Epithelial cell of proximal tubule (primary cell): ENCODE measurements at regions not wholly inside any gene's neighbourhood (a gene's known extent, or its start where the extent isn't known, plus 50 kb on each side); places are given as distances from the start of the nearest gene placed in this dataset.

Source experiments
- DNase-seq: peaks from one replicate; pipeline ENCODE4 v3.0.0-alpha.2; 2011; ENCODE audit warnings: low read depth
- H3K4me3 ChIP-seq: 2 replicates; pipeline ENCODE4 v1.5.1; 2011; ENCODE audit warnings: low read depth, mild to moderate bottlenecking, low read length
- TF ChIP-seq, protein P1 (sequence below): conservative IDR thresholded peaks from 2 replicates; pipeline ENCODE4 v1.5.1; 2012; ENCODE audit warnings: low read depth, mild to moderate bottlenecking, low read length

DNA sequence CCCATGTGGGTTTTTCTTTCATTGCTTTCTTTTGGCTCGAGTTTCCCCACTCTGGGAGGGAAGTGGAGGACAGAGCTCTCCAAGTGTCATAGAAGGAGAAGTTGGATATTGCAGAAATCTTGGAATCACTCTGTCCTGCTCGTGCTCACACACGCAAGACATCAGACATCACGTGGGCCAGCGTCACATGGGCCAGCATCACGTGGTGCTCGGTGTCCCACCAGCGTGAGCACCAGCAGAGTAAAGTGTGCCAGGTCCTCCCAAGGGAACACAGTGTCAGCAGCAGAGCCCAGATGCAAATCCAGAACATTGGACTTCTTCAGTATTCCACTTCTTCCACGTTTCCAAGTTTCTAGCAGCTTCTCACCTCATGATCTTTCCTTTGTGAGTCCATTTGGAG lies 327.0 kb downstream of the FOXL1 start:
- no peak for DNase-seq
- TF ChIP-seq, protein P1, sequence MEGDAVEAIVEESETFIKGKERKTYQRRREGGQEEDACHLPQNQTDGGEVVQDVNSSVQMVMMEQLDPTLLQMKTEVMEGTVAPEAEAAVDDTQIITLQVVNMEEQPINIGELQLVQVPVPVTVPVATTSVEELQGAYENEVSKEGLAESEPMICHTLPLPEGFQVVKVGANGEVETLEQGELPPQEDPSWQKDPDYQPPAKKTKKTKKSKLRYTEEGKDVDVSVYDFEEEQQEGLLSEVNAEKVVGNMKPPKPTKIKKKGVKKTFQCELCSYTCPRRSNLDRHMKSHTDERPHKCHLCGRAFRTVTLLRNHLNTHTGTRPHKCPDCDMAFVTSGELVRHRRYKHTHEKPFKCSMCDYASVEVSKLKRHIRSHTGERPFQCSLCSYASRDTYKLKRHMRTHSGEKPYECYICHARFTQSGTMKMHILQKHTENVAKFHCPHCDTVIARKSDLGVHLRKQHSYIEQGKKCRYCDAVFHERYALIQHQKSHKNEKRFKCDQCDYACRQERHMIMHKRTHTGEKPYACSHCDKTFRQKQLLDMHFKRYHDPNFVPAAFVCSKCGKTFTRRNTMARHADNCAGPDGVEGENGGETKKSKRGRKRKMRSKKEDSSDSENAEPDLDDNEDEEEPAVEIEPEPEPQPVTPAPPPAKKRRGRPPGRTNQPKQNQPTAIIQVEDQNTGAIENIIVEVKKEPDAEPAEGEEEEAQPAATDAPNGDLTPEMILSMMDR = no peak
- H3K4me3 ChIP-seq = no peak overlapping the region

DNA sequence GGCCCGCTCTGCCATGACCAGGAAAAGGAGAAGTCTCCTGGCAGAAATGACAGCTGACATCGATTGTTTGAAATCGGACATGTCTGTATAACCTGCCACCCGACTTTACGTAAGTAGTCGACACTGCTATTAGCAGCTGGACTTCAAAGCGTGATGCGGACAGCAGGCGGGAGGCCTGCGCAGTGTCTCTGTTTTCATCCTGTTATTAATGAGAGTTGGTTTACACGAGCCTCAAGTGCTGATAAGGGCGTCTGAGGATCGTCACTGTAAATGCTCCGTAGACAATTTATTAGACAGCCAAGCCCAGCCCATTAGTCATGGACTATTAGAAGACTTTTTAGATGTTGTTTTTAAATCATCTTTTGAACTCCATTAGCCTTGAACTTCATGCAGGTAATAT lies 328.3 kb downstream of the FOXL1 start:
- TF ChIP-seq, protein P1 = no peak
- H3K4me3 ChIP-seq = no peak overlapping the region
- no peak for DNase-seq

DNA sequence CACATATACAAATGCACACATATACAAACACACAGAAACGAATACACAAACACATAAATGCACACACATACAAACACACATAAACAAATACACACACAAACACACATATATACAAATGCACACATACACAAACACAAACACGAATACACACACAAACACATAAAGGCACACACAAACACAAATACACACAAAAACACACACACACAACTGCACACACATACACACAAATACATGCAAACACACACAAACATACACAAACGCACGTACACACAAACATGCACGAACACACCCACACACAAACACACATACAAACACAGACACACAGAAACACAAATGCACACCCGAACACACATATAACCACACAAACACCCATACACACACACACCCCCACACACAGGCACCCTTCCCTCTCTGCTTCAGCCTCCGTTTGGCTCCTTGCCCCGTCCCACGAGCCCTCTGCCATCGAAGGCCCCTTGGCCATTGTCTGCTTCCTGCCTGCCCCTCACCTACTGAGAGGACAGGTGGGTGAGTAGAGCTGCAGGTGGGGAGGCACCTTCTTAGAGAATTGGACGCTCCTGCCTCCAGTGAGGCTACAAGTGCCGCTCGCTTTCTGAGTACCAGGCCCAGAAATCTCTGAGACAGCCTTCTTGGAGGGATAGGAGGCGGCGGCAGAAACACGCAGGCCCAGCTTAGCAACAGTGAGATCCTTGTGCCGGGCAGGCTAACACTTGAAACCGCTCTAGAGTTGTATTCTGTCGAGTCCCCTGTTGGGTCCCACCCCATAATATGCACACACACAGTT lies 331.2 kb downstream of the FOXL1 start:
- no peak for DNase-seq
- TF ChIP-seq, protein P1 = no peak
- no peak overlapping the region for H3K4me3 ChIP-seq

DNA sequence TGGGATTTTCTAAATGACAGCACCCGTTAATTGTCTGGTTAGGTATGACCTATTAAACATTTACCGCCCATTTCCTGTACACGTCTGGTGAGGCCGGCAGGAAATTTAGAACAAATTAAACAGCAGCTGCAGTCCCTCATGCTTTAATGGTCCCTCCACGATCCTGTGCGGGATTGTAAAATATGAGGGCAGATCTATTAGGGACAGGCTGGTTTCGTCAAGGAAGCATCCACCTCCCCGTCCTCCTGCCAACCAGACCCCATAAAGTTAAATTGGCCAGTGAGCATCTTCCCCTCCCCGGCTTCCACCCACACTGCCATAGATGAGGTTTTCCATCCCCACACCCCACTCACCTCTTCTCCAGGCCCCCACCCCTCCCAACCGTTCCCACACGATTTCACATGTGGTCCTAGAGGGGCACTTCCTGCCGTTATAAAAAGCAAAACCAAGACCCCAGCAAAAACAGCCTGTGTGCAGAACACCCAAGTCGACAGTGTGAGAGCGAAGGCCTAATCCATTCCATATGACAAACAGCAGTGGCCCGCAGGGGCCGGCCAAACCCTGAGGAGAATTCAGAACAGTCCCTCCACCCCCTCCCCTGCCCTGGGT lies 331.9 kb downstream of the FOXL1 start:
- no peak for DNase-seq
- H3K4me3 ChIP-seq = no peak overlapping the region
- TF ChIP-seq, protein P1 = no peak

DNA sequence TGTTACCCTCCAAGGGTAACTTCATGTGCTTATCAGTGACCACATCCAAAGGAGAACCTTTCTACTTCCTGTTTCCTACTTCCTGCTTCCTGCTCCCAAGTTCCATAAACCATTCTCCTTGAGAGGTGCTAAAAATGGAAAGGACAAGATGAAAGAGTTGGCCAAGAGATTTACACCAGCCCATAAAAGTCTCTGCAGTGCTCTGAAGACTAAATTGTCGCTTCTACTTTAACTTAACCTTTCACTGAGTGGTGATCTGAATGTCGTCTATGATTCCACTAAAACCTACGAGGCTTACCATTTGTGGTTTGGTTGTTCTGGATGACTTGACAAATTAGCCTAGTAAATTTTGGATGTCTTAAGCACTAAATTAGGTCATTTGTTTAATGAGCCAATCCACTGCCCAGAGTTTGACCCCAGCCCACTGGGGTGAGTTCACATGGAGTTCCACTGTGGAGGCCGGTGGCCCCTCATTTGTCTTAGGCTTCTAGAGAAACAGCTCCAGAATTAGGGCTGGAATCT lies 333.1 kb downstream of the FOXL1 start:
- TF ChIP-seq, protein P1 = no peak
- no peak for DNase-seq
- H3K4me3 ChIP-seq = no peak overlapping the region

DNA sequence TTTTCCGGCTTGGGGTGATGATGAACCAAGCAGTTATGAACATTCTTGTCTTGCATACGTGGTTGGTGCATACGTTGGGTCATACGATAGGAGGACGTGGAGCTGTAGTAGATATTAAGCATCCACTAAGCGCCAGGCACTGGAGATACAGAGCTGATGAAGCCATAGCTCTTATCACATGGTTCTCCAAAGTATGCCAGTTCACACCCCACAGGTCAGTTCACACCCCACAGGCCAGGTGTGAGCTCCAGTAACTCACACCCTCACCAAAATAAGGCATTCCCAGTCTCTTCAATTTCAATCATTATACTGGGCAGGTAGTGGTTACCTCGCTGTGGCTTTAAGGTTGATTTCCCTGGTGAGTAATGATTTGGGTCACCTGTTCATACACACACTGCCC lies 335.5 kb downstream of the FOXL1 start:
- no peak for DNase-seq
- no peak overlapping the region for H3K4me3 ChIP-seq
- TF ChIP-seq, protein P1 = no peak
